GM10847 (cell line): ENCODE measurements at regions not wholly inside any gene's neighbourhood (a gene's known extent, or its start where the extent isn't known, plus 50 kb on each side); places are given as distances from the start of the nearest gene placed in this dataset.

Experiments used
- POLR2A ChIP-seq: IDR thresholded peaks from 2 replicates; pipeline ENCODE4 v1.6.1; 2011; ENCODE audit not compliant: insufficient read length; ENCODE audit errors: extremely low read depth

GRCh38 chr22:22761963-22762772 lies 117.8 kb downstream of the GGTLC2 start:
- TF ChIP-seq POLR2A, result no peak

GRCh38 chr22:22763512-22763911 lies 119.1 kb downstream of the GGTLC2 start:
- TF ChIP-seq POLR2A, result no peak

- TF ChIP-seq POLR2A, result no peak
Measured at GRCh38 chr22:22764085-22764484, 119.7 kb downstream of the GGTLC2 start.

- no peak for TF ChIP-seq POLR2A
Measured at GRCh38 chr22:22767876-22768602, 119.6 kb upstream of the IGLL5 start.

- TF ChIP-seq POLR2A, result no peak
Measured at GRCh38 chr22:22768885-22769284, 118.7 kb upstream of the IGLL5 start.

GRCh38 chr22:22769434-22770279 lies 118.0 kb upstream of the IGLL5 start:
- no peak for TF ChIP-seq POLR2A

GRCh38 chr22:22770280-22770871 lies 117.2 kb upstream of the IGLL5 start:
- no peak for TF ChIP-seq POLR2A

GRCh38 chr22:22770881-22771280 lies 116.7 kb upstream of the IGLL5 start:
- no peak for TF ChIP-seq POLR2A

GRCh38 chr22:22771696-22772377 lies 115.8 kb upstream of the IGLL5 start:
- no peak for TF ChIP-seq POLR2A

- TF ChIP-seq POLR2A, result no peak
Measured at GRCh38 chr22:22772396-22772795, 115.2 kb upstream of the IGLL5 start.

GRCh38 chr22:22772883-22773282 lies 114.7 kb upstream of the IGLL5 start:
- no peak for TF ChIP-seq POLR2A

GRCh38 chr22:22773427-22773826 lies 114.2 kb upstream of the IGLL5 start:
- no peak for TF ChIP-seq POLR2A

GRCh38 chr22:22773979-22774604 lies 113.5 kb upstream of the IGLL5 start:
- TF ChIP-seq POLR2A, result no peak

GRCh38 chr22:22776121-22776520 lies 111.5 kb upstream of the IGLL5 start:
- no peak for TF ChIP-seq POLR2A

GRCh38 chr22:22779213-22779612 lies 108.4 kb upstream of the IGLL5 start:
- TF ChIP-seq POLR2A, result no peak

- no peak for TF ChIP-seq POLR2A
Measured at GRCh38 chr22:22783575-22783974, 104.0 kb upstream of the IGLL5 start.
